NAMALWA (cell line): ENCODE measurements at regions not wholly inside any gene's neighbourhood (a gene's known extent, or its start where the extent isn't known, plus 50 kb on each side); places are given as distances from the start of the nearest gene placed in this dataset.

Experiments used
- DNase-seq: peaks from one replicate; pipeline ENCODE4 v3.0.0-alpha.2; 2015; ENCODE audit warnings: low spot score

- no peak for DNase-seq
These were observed 2015.9 kb downstream of the PCDH7 start for GRCh38 chr4:32735856-32736590.

GRCh38 chr4:32744211-32744610 is 2024.0 kb downstream of the PCDH7 start:
- DNase-seq = no peak

GRCh38 chr4:32745351-32745750 is 2025.2 kb downstream of the PCDH7 start:
- DNase-seq = no peak

- no peak for DNase-seq
These were observed 2027.9 kb downstream of the PCDH7 start for GRCh38 chr4:32748061-32748460.

GRCh38 chr4:32748498-32748897 is 2028.3 kb downstream of the PCDH7 start:
- no peak for DNase-seq

GRCh38 chr4:32752962-32753361 is 2032.8 kb downstream of the PCDH7 start:
- no peak for DNase-seq

GRCh38 chr4:32768664-32769389 is 2048.7 kb downstream of the PCDH7 start:
- DNase-seq = no peak

- no peak for DNase-seq
These were observed 2051.3 kb downstream of the PCDH7 start for GRCh38 chr4:32771491-32771890.

- DNase-seq = peak; percentile 47
These were observed 2054.9 kb downstream of the PCDH7 start for GRCh38 chr4:32775049-32775448.

- no peak for DNase-seq
These were observed 2056.4 kb downstream of the PCDH7 start for GRCh38 chr4:32776435-32777203.

- no peak for DNase-seq
These were observed 2057.9 kb downstream of the PCDH7 start for GRCh38 chr4:32778025-32778424.

- no peak for DNase-seq
These were observed 2058.8 kb downstream of the PCDH7 start for GRCh38 chr4:32778938-32779337.

- no peak for DNase-seq
These were observed 2068.9 kb downstream of the PCDH7 start for GRCh38 chr4:32789026-32789608.

GRCh38 chr4:32790803-32791202 is 2070.6 kb downstream of the PCDH7 start:
- no peak for DNase-seq

GRCh38 chr4:32798471-32799159 is 2078.4 kb downstream of the PCDH7 start:
- DNase-seq = no peak

- no peak for DNase-seq
These were observed 2104.2 kb downstream of the PCDH7 start for GRCh38 chr4:32824336-32824735.

GRCh38 chr4:32826169-32826568 is 2106.0 kb downstream of the PCDH7 start:
- DNase-seq = no peak

- DNase-seq = no peak
These were observed 2110.0 kb downstream of the PCDH7 start for GRCh38 chr4:32830160-32830559.

- DNase-seq = no peak
These were observed 2110.9 kb downstream of the PCDH7 start for GRCh38 chr4:32831104-32831503.

- no peak for DNase-seq
These were observed 2120.5 kb downstream of the PCDH7 start for GRCh38 chr4:32840461-32841189.

GRCh38 chr4:32841217-32841616 is 2121.0 kb downstream of the PCDH7 start:
- no peak for DNase-seq
